ENCODE measurements at regions not wholly inside any gene's neighbourhood (a gene's known extent, or its start where the extent isn't known, plus 50 kb on each side); places are given as distances from the start of the nearest gene placed in this dataset.

GRCh38 chr14:94998110-94998509 is 159.2 kb downstream of the DICER1 start:
- intact Hi-C loops (cut with DNase I): no loop called here

GRCh38 chr14:94995551-94995950 is 161.8 kb downstream of the DICER1 start:
- DNase-seq: no peak
- intact Hi-C loops (cut with DNase I): no loop called here

More at GRCh38 chr14:94998110-94998509, 159.2 kb downstream of the DICER1 start:
- DNase-seq: no peak

- intact Hi-C loops (cut with DNase I): no loop called here
- DNase-seq: no peak
These were observed 163.1 kb downstream of the DICER1 start for GRCh38 chr14:94994245-94994644.

DNA sequence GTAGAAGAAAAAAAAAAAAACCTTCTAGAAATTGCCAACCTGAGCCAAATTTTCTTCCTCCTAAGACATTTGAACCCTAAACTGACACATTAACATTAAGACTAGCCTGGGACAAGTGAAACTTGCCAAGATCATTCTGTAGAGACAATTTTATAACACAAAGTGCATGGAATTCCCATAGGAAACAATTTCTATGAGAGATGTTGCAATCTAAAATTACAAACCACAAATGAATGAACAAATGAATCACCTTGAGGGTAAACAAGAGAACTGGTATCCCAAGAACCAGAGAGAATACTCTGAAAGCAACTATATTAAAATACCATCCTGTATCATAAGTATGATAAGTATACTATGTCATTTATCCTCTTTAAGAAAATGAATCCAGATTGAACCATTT is 165.3 kb downstream of the DICER1 start:
- intact Hi-C loops (cut with DNase I): no loop called here
- DNase-seq: no peak

DNA sequence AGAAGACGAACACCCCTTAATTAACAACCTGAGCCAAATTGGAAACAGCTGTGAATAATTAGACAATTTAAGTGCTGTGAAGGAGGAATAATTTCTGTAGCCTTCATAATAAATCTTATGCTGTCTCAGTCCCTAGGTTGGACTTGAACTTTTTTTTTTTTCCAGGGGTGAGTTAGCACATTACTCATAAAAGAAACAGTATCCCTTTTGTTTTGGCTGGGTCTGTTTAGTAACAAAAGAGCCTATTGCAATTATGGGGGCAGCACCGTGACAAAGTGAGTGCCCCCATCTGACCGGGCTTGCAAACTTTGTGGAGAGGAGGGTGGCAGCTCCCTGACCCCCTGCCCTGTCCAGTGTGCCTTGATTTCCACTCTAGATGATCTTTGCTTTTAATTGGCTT is 167.4 kb downstream of the DICER1 start:
- DNase-seq: no peak
- intact Hi-C loops (cut with DNase I): no loop called here

- intact Hi-C loops (cut with DNase I): no loop called here
- DNase-seq: no peak
These were observed 167.9 kb downstream of the DICER1 start for GRCh38 chr14:94989417-94989816.

- intact Hi-C loops (cut with DNase I): no loop called here
- no peak for DNase-seq
These were observed 169.9 kb downstream of the DICER1 start for GRCh38 chr14:94987409-94987808.

DNA sequence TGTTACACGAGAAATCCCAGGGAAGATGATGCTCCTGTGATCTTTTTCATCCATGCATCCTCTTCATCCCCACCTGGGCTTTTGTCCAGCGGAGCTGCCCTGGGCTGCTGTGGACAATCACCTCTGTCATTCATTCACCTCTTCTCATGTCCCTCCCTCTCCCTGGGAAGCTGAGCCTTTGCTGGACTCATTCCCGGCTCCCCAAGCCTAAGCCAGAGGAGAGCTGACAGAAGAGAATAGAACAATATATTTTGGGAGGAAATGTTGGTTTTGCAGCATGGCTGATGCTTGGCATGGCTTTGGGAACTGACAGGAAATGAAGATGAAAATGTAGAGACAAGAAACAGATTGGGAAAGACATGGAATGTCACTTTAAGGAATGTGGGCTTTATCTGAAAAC is 177.4 kb downstream of the DICER1 start:
- no peak for DNase-seq
- intact Hi-C loops (cut with DNase I): no loop called here

- intact Hi-C loops (cut with DNase I): no loop called here
- DNase-seq: no peak
These were observed 180.3 kb downstream of the DICER1 start for GRCh38 chr14:94977016-94977415.

DNA sequence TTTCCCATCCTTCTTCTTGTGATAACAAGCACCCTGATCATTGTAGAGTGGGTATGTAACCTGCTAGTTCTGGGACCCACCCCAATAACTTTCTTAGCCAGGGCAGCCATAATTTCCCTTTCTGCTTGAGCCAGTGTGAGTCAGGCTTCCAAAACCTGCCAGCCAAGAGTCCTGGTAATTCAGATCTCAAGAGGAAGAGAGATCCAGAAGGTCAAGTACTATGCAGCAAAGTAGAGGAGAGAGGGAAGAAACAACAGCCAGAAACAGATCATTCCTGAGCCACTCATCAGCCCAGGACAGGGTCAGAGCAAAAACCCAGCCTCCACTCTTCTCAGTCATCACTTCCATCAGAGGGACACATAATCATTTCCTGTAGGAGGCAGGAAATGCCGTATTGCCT is 182.0 kb downstream of the DICER1 start:
- DNase-seq: no peak
- intact Hi-C loops (cut with DNase I): no loop called here

- DNase-seq: no peak
- intact Hi-C loops (cut with DNase I): no loop called here
These were observed 182.4 kb downstream of the DICER1 start for GRCh38 chr14:94974893-94975292.

- DNase-seq: no peak
- intact Hi-C loops (cut with DNase I): no loop called here
These were observed 182.9 kb downstream of the DICER1 start for GRCh38 chr14:94974422-94974821.

GRCh38 chr14:94971750-94972149 is 185.6 kb downstream of the DICER1 start:
- intact Hi-C loops (cut with DNase I): no loop called here
- peak in 2 of 10 donors; percentile 6 to 14 for DNase-seq

DNA sequence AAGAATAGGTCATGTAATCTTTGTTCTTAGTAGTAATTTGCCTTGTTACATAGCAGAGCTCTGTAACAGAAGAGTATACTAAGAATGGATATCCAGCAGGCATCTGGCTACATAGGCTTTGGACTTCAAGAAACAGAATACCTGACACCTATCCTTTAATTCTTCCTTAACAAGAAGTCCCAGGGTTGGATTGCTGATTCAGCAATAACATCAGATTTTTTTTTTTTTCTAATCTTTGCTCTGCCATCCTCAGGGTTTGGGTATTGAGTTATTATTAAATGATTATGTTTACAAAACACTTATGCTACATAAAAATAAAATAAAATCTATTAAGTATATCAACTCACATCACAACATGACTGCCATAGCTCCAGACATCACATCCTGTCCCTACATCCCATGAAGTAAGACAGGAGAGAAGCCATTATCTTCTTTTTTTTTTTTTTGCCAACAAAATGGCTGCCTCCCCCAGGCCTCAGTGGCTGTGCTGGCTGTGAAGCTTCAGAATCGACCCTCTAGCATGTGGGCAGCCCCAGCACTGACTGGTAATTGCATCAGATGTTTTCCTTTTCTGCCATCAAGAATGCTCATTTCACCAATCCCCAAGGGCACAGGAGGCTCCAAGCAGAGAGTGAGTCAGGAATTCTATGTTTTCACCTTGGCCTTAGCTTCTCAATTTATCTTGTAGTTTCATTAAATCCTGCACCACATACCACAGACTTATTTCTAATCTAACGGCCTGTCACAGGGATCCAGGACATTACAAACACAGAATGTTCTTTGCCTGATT is 186.2 kb downstream of the DICER1 start:
- intact Hi-C loops (cut with DNase I): no loop called here
- no peak for DNase-seq

DNA sequence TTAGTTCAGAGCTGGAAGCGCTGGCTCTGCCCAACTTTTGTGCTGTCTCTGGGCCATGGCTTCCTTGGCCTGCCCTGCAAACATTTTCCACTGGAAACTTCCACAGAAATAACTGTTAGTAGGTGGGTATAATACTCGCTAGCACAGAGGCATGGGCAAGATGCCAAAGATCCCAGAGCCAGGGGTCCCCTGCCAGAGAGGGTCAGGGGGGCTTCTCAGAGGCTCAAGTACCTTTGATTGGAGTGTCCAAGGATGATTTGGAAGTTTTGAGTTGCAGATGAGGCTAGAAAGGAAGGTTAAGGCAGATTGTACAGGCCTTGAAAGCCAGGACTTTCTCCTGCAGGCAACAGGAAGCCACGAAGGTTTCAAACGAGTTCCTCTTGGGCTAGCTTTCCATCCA is 187.6 kb downstream of the DICER1 start:
- intact Hi-C loops (cut with DNase I): no loop called here
- DNase-seq: no peak

DNA sequence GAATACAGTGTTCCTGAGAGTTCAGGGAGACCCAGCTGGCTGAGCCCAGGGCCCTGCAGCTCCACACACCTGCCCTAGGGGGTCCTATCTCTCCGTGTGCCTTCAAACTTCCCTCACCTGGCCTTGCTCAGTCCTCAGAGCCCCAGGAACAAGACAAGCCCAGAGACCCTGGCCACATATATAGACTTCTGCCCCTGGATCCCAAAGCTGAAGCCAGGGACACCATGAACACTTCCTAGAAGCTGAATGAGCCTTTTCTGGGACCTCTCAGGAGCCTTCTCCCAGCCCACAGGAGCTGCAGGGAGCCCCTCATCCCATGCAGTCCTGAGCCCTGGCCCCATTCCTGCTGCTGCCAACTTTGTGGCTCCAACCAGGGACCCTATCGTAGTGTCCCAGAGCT is 190.5 kb downstream of the DICER1 start:
- DNase-seq: no peak
- intact Hi-C loops (cut with DNase I): no loop called here

DNA sequence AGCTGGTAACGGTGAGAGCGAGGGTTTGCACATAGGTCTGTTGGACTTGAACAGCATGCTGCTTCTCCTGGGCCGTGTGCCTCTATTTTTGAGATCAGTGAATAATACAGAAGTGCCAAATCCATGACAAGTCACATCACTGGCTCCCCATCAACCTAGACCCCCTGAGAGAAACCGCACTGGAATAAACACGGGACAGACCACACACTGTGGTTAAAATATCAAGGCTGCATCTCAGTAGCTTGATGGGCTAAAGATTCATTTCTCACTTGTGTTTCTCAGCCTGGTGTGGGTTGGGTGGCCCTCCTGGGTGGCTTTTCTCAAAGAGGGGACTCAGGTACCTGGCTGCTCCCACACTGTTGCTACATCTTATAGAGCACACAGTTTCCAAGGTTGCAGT is 191.0 kb downstream of the DICER1 start:
- DNase-seq: no peak
- intact Hi-C loops (cut with DNase I): no loop called here

GRCh38 chr14:94965551-94966313 is 191.6 kb downstream of the DICER1 start:
- intact Hi-C loops (cut with DNase I): no loop called here
- DNase-seq: no peak

GRCh38 chr14:94964931-94965330 is 192.4 kb downstream of the DICER1 start:
- intact Hi-C loops (cut with DNase I): no loop called here
- no peak for DNase-seq

DNA sequence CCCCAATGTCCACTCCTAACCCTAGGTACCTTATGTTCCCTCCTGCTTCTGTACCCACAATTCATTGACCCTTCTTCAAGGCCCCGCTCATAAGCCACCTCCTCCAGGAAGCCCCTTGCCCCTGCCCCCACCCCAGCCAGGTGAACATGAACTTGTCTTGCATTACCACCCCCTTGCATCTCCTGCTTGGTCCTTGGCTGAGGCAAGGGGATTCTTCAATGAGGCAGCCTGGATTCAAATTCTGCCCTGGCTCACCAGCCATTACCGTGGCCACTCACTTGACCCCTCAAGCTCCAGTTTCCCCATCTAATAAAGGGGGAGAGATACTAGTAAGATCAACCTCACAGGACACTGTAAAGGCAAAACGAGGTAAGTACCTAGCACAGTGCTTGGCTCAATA is 193.1 kb downstream of the DICER1 start:
- intact Hi-C loops (cut with DNase I): no loop called here
- no peak for DNase-seq

DNA sequence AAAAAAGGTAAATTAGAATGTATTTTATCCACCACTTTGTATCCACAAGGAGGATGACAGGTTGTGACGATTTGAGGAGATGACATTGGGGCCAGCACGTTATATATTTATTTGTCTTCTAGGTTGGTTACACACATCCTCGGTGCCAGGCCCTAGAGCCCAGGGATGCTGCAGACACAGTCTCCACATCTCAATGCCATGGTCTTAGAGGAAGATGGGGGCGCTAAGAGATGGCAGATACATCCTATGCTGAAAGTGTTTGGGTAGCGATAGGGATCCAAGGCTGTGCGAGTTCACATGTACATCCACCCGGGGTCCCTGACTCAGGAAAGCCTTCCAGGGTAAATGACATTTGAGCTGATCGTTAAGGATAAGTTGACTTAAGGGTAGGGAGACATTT is 193.1 kb upstream of the GSC start:
- DNase-seq: no peak
- intact Hi-C loops (cut with DNase I): no loop called here

DNA sequence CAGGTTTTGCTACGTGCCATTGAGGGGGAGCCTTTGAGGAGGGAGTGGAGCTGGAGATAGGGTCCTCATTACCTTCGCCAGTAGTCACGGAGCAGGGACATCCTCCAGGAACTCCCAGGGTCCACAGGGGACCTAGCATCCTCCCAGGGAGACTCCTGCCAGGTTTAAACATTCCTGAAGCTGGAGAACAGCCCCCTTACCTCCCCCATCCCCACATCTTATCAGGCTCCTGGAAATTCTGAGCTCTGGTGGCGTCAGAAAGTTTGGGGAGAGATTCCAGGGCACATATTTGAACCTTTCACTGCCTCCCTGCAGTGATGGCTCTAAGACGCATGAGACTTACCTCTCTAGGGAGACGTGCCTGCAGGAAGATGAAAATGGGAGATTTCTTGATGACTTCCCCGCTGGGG is 192.3 kb upstream of the GSC start:
- no peak for DNase-seq
- intact Hi-C loops (cut with DNase I): no loop called here
